Stimulated activated CD8-positive, alpha-beta memory T cell treated with anti-CD3 and anti-CD28 coated beads, Interleukin-12 subunit alpha, Interleukin-12 subunit beta, amount 100 ng/mL, for 4 hours (primary cell): ENCODE measurements at regions not wholly inside any gene's neighbourhood (a gene's known extent, or its start where the extent isn't known, plus 50 kb on each side); places are given as distances from the start of the nearest gene placed in this dataset.

ENCODE experiments used
- DNase-seq: peaks from one replicate; pipeline ENCODE4 v3.0.0-alpha.2; 2020; ENCODE audit warnings: low read depth

GRCh38 chr2:56615760-56616159 is 432.0 kb downstream of the CCDC85A start:
- DNase-seq: no peak

DNA sequence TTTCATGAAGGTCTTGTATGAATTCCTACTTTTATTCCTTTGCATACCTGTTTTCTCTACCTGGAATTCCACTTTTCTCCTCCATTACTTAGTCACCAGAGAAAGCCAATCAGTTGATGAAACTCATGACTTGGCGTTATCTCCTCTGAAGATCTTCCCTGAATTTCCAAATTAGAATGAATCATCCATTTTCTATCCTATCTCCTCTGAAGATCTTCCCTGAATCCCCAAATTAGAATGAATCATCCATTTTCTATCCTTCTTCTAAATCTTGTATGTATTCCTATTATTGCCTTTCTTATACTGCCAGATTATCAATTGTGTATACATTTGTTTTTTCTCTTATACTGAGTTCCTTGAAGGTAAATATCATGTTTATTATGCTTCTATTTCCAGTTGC is 440.4 kb downstream of the CCDC85A start:
- DNase-seq: no peak

GRCh38 chr2:56626927-56627326 is 443.1 kb downstream of the CCDC85A start:
- no peak for DNase-seq

DNA sequence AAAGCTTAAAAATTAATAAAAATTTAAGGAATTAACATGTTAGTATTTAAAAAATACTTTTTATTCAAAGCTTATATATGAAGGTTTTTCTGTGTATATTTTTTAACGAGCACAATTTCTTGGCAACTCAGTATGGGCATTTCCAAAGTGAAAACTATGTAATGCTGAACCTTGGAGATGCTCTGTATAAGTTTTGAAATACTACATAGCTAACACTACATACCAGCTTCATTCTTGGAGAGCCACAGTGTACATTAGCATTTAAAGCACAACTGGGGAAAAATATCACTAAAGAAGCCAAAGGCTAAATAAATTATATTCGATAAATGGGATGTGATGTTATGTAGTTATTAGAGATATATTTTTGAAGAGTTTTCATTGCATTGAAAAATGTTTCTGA is 446.5 kb downstream of the CCDC85A start:
- DNase-seq: no peak

- DNase-seq: no peak
Observed at GRCh38 chr2:56647997-56648396, 464.2 kb downstream of the CCDC85A start.

DNA sequence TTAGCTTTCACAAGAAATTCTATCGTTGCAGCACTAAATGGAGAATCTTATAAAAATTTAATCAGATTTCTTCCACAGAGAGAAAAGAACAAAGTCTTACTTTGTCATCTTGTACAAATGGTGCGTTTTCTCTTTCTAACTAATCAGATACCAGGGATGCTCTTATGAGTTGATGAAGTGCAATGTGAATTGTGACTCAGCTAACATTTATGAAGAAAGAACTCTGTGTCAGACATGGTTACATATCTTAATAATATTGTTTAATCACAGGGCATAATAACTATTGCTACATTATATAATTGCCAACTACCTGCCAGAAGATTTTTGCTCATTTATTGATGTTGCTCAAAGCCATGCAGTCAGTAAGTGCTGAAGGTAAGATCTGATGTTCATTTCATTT is 465.0 kb downstream of the CCDC85A start:
- DNase-seq: no peak

GRCh38 chr2:56654936-56655335 is 471.1 kb downstream of the CCDC85A start:
- no peak for DNase-seq

- DNase-seq: no peak
Observed at GRCh38 chr2:56656826-56657225, 473.0 kb downstream of the CCDC85A start.

DNA sequence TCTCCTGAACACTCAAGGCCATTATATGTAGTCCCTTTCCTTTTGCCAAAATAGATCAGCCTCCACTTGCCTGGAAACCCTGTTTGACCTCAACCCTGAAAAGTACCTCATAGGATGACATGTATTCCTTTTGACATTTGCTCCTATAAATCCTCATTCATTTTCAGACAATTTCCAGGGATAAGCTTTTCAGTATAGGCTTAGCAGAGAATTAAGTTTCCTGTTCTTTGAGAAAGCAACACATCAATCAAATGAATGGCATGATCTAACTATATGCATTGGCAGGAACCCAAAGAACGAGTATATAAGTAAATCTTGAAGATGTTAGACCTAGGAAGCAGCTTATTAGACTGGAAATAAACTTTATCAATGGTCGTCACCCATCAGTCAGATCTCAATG is 483.0 kb downstream of the CCDC85A start:
- DNase-seq: no peak

GRCh38 chr2:56671973-56672569 is 488.3 kb downstream of the CCDC85A start:
- DNase-seq: no peak

DNA sequence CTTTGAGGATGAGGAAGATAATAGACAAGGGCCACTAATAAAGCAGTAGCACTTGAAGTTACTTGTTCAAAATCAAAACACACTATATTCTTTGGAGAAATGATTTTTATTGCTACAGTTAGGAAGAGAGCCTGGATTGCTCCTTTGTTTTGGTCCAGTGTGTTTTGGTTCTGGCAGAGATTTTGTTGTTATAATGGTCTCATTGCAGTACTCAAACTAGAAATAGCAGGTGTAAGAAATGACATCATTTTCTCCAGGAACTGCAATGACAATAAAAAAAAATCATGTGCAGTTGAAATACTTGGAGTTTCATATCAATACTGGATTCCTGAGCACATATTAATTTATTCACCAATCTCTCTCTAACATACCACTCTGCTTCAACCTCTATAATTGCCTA is 490.3 kb downstream of the CCDC85A start:
- no peak for DNase-seq

DNA sequence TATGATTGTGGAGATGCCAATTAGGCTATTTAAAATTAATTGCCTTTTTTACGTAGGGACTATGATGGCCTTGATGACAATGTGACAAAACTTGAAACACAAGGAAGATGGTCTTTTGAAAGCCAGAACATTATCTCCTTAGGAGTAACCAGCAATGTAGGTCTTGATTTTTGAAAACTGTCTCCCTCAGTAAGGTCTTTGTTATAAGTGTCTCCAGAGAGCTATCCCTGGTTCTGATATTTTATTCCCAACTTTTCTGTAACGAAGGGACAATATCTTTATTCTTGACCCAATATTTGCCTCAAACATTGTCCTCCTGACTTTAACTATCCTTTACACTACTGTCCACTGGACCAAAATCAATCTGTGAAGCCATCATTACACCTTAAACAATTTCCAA is 493.2 kb downstream of the CCDC85A start:
- DNase-seq: no peak

- DNase-seq: no peak
Observed at GRCh38 chr2:56680971-56681631, 497.3 kb downstream of the CCDC85A start.

DNA sequence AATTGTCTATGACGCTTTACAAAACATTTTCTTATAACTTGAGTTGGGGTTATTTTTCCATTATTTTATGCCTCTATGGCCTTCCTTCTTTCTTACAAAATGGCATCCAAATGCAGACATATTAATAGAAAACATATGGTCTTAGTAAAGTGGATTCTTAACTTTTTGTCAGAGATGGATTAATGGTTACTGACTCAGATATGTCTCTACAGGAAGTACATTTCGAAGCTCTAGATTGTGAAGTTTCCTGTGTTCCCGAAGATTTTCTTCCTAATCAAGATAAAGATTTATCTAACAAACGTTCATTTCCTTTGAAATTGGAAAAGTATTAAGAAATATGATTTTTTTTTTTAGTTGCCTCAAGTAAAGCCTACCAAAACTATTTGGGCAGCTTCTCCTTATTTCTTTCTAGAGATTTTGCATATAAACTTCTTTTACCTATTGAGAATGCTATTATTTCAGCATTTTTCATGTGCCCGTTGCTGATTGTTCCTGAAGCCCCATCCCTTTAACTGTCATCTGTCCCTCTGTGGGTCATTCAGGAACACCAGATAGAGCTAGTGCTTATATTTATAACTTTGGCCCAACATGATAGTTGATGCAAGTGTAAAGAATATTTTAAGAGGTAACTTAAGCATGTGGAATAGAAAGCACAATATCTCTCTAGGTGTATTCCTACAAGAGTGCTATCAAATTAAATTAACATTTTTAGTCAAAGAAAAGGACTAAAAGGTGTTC is 498.0 kb downstream of the CCDC85A start:
- DNase-seq: no peak

- no peak for DNase-seq
Observed at GRCh38 chr2:56682397-56682760, 498.6 kb downstream of the CCDC85A start.

GRCh38 chr2:56684327-56684726 is 500.5 kb downstream of the CCDC85A start:
- DNase-seq: no peak

GRCh38 chr2:56685205-56685604 is 501.4 kb downstream of the CCDC85A start:
- no peak for DNase-seq

DNA sequence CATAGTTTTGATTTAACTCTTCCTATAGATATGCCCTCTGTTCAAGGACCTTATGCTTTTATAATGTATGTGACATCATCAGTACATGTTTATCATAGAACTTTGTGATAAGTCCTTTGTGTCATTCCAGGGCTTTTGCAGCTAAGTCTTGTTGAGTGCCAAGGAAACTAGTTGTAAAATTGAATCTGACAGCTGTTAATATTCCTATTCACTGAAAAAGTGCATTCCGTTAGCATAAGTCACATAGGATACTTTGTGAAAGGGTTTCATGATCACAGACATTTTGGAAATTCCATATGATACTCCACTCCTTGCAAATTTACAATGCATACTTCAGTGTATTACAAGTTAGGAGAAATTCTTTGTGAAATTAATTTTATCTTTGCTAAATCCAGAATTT is 503.4 kb downstream of the CCDC85A start:
- DNase-seq: no peak

DNA sequence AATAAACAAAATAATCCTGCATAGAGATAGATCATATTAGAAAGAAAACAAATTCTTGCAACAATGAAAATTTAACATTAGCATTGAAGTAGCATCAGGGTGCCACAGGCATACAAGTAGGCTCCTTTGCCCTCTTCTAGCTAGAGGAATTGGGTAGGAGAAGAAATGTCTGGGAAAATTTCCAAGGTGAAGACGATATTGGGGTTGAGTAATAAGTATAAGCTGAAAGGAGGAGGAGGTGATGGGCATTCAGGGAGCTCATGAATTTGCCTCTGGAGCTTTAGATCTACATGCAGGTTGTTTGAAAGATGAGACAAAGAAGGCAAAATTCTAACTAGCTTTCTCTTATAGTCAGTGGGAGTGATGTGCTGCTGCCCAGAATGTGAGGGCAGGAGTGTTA is 504.9 kb downstream of the CCDC85A start:
- no peak for DNase-seq

DNA sequence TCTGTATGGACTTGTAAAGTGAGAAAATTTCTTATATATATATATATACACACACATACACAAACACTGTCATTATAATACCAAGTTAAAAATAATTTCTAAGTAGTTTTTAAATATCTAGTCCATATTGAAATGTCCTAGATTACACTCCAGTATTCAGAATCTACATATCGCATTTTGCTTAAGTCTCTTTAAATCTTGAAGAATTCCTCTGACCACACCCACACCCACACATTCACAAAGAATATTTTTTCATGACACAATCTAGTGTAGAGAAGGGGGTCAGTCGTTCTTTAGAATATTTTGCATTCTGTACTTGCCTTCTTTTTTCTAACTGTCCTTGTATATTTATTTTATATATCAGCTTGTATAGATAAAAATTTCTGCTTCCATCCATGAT is 509.7 kb downstream of the CCDC85A start:
- DNase-seq: no peak

GRCh38 chr2:56703001-56703400 is 519.2 kb downstream of the CCDC85A start:
- DNase-seq: no peak

- DNase-seq: no peak
Observed at GRCh38 chr2:56705713-56706112, 521.9 kb downstream of the CCDC85A start.

GRCh38 chr2:56707218-56707617 is 523.4 kb downstream of the CCDC85A start:
- DNase-seq: no peak

- DNase-seq: no peak
Observed at GRCh38 chr2:56707650-56708049, 523.9 kb downstream of the CCDC85A start.
